Activated T-cell treated with anti-CD3 and anti-CD28 coated beads, Interleukin-2, amount 50 U/mL, for 48 hours (primary cell): ENCODE measurements at regions not wholly inside any gene's neighbourhood (a gene's known extent, or its start where the extent isn't known, plus 50 kb on each side); places are given as distances from the start of the nearest gene placed in this dataset.
"Not testable (repeated sequence)": the region's sequence is repeated elsewhere in the genome, so short reads cannot be mapped to it uniquely, and the experiment has no call there.

Source experiments
- DNase-seq, 2 experiments: peaks; one replicate each; pipeline ENCODE4 v3.0.0-alpha.2; 2020

DNA sequence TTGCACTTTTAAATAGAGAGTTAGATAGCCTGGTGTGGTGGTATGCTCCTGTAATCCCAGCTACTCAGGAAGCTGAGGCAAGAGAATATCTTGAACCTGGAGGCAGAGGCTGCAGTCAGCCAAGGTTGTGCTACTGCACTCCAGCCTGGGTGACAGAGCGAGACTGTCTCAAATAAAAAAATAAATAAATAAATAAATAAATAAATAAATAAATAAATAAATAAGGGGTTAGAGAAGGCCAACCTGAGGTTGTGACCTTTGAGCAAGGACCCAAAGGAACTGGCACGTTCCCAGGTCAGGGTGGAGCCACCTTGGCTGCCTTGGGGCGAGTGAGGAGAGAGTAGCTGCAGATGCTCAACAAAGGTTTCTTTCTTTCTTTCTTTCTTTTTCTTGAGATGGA is 65.3 kb upstream of the TENM4 start:
- no peak for DNase-seq

GRCh38 chr11:79503028-79503427 is 62.2 kb upstream of the TENM4 start:
- DNase-seq, result no peak

DNA sequence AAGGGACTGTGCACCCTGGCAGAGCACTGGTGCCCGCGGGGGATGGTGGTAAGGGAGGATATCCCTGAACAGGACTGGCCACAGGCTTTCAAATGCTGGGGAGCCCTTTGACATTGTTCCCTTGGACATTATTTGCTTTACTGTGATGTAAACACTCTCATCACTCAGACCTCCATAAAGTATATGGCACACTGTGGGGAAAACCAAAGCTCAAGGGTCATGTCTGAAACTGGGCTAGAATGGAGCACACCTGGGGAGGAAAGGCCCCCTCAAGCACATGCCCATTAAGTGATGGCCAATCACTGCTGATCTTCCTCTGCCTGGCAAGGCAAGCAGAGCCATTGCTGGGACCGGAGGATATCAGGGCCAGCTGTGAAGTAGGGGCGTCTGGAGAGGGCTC is 60.9 kb upstream of the TENM4 start:
- no peak for DNase-seq

DNA sequence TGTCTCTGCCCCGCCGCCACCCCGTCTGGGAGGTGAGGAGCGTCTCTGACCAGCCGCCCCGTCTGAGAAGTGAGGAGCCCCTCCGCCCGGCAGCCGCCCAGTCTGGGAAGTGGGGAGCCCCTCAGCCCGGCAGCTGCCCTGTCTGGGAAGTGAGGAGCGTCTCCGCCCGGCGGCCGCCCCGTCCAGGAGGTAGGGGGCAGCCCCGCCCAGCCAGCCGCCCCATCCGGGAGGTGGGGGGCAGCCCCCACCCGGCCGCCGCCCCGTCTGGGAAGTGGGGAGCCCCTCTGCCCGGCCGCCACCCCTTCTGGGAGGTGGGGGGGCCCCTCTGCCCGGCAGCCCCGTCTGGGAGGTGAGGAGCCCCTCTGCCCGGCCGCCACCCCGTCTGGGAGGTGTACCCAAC is 59.1 kb upstream of the TENM4 start:
- not testable (repeated sequence) for DNase-seq

GRCh38 chr11:79498667-79499066 is 57.8 kb upstream of the TENM4 start:
- DNase-seq, result no peak

DNA sequence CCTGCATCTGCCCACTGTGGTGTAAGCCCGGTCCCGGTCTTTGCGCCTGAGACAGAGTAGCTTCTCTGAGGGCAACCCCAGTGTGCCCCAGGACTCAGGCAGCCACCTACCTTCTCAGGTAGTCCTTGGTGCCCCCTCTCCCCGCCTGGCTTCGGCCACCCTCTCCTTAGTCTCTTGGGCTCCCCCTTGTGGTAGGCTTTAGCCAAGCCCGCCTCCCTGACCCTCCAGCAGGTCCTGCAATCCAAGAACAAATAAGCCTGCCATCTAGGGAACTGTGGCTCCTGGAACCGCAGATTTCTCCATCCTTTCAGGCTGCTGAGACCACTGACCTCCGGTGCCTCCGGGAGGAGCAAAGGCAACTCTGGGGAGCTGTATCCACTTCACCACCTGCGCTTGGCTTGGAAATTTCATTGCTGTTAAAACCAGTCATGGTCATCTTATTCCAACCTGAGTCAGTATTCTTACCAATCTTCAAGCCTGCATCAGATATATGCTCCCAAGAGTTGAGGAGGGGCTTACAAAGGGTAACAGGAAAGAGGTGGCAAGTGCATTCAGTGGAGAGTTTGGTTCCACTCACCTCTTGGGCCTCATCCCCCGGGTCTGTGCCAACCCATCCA is 52.8 kb upstream of the TENM4 start:
- peak; percentile 46 to 52 for DNase-seq

- DNase-seq, result no peak
Measured at GRCh38 chr11:79492008-79492407, 51.2 kb upstream of the TENM4 start.
